HG03565 (cell line): ENCODE measurements at regions not wholly inside any gene's neighbourhood (a gene's known extent, or its start where the extent isn't known, plus 50 kb on each side); places are given as distances from the start of the nearest gene placed in this dataset.

Experiments
- ATAC-seq: cut with Tn5 transposase; IDR thresholded peaks from one replicate; pipeline ENCODE4 v1.9.1; 2021; ENCODE audit warnings: mild to moderate bottlenecking, moderate library complexity; ENCODE audit not compliant: unreplicated experiment

DNA sequence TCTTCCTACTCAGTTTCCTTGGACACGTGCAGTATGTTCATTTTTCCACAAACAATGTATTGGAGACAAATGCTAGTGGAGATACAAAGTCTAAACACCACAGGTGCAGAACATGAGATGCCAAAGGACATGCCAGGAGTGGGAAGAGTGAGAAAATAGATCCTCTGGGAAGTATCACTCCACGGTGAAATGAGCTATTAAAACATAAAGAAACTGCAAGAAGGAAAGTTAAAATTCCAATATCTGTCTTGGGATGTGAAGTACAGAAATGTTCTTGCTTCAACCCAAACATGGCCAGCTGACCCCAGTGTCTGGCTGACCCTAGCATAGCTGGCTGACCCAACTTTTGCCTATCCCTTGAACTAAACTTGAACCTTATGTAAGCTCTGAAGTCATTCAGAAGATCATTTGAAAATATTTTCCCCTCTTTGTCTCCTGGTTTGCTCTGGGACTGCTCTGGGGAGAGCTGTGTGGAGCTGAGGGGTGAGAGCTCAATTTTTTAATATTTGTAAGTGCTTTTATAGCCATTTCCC is 59.5 kb downstream of the FZD1 start:
- ATAC-seq: no peak

DNA sequence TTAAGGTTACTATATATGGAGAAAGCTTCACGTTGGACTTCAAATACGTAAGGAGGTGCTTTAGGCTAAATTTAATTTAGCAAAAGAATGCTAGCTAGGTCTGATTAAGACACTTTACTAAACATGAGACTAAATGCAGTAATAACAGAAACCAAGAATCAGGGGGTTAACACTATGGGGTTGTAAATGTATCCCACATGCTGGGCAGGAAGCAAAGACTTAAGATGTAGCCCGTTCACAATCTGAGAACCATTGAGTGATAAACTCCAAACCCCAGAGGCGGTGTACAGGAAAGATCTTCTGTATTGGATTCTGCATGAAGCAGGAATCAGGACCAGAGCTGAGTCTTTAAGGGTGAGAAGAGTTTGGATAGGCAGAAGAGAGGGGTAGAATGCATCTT is 60.4 kb downstream of the FZD1 start:
- no peak for ATAC-seq

DNA sequence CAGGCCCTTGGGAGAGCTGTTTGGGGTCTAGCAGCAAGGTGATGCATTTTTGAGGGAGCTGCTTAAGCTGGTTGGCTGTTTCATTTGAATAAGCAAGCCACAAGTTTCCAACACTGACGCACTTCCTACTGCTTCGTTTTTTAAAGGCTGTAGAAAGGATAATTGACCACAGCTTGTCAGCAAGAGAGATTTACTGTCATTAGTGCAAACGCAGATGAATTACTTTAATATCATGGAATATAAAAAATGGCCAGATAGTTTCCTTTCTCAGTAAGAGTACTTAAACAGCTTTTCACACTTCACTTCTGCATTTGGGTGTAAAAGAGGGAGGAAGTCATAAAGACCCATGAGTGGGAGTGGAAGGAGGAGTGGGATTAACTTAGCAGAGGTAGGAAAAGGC is 61.5 kb downstream of the FZD1 start:
- no peak for ATAC-seq

DNA sequence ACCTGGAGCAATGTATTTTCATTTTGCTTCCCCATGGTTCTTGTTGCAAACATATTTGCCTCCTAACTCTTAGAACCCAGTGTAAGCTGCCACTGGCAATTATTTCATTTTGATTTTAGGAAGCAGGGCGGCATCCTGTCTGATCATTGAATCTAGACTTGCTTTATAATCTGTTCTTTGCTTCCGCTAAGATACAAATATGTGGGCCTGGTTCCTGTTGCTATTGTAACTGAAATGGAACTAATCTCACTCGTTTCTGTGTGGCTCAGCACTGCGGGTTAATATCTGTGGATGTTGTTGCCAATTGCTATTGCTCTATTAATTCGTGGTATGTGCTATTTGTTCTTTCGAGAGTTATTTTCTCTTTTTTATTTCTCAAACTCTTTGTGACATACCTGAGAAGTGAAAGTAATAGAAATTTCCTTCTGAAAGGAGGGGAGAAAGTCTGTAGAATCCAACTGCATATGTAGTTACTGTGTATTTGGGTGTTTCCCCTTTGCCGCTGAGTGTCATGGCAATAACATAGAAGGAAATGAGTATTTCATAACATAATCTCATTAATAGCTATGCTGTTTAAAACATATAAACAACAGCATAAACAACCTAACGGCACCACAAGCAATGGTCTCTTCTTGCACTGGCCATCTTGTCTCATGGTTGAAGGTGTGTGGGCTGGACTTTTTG is 62.4 kb downstream of the FZD1 start:
- ATAC-seq: no peak

DNA sequence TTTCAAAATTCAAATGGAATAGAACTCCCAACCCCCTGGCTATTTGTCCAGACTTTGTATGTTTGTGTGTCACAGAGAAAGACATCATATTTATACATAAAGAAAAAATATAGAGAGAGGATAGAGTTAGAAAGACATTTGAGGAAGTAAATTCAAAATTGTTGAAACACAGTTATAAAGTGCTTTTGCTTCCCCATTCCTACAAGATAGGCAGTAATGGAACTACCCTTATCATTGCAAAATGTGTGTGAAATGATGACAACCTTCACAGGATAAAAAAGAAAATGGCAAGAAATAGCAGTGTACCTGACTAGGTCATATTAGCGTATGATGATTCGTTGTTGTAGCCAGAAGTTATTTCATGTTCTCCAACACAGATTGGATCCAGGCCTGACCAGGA is 63.1 kb downstream of the FZD1 start:
- no peak for ATAC-seq

DNA sequence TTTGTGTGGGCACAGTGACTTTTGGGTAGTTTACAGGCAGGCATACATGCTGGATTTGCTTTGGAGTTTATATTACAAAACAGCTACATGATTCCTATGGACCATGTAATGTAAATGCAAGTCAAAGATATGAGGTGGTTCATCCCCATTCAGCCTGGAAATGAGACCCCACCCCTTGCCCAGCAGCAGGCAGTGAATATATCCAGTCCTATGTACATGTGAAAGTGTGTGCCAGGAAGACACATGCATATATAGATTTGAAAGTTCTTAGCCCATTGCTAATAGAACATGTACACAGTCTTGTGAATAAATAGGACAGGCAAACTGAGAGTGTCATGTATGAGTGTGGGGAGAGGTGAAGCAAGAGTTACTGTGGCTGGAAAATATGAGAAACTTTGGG is 65.3 kb downstream of the FZD1 start:
- no peak for ATAC-seq

DNA sequence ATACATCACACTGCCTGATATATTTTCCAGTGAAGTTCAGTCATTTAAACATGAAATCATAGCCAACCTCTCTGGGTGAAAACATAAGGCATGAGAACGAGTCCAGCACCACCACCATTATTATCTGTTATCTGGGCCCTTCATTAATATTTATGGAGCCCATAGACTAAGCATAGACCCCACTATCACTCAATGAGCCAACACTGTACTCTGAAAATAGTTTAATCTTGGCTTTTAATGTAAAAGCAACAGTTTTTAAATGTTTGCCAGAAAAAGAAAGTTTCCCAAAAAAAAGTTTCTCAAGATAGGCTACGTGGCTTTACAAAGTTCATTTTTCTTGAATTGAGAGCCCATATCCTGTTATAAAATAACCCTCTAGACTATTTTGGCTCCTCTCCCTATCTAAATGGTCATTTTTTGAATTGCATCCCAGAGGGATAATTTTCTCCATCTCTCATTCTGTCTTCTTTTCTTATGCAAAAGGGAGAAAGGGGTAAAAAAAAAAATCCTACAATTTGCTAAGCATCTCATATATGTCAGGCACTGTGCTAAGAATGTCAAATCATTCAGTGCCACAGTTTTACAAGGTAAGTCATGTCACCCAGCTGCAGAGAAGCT is 66.1 kb downstream of the FZD1 start:
- ATAC-seq: no peak

DNA sequence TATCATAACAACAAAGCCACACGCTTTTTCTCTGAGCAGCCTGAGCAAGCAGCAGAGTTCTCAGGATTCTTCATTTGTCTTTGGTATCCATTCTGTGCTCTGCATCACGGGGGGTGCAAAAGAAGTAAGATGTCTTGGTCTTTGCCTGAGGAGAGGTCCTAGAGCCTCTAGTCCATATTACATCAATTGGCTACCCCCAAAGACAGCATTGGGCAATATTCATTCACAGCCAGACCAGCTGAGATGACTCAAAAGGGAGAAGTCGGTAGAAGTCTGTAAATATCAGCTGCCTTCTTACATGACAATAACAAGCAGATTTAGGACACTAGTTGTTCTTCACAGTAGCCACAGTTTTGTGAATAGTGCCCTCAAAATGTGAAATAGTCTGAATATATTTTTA is 66.6 kb downstream of the FZD1 start:
- ATAC-seq: no peak

DNA sequence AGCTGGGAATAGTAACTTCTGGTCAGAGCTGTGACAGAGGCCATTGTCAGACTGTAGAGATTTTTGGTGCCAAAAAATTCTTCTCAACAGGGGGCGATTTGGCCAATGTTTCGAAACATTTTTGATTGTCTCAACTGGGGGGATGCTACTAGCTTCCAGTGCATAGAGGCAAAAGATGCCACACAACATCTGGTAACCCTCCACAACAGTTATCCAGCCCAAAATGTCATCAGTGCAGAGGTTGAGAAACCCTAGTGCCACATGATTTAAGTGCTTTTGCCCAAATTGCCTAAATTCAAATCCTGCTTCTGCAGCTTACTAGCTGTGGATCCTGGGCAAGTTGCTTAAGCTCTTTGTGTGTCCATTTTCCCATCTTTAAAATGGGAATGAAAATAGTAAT is 71.9 kb downstream of the FZD1 start:
- no peak for ATAC-seq

DNA sequence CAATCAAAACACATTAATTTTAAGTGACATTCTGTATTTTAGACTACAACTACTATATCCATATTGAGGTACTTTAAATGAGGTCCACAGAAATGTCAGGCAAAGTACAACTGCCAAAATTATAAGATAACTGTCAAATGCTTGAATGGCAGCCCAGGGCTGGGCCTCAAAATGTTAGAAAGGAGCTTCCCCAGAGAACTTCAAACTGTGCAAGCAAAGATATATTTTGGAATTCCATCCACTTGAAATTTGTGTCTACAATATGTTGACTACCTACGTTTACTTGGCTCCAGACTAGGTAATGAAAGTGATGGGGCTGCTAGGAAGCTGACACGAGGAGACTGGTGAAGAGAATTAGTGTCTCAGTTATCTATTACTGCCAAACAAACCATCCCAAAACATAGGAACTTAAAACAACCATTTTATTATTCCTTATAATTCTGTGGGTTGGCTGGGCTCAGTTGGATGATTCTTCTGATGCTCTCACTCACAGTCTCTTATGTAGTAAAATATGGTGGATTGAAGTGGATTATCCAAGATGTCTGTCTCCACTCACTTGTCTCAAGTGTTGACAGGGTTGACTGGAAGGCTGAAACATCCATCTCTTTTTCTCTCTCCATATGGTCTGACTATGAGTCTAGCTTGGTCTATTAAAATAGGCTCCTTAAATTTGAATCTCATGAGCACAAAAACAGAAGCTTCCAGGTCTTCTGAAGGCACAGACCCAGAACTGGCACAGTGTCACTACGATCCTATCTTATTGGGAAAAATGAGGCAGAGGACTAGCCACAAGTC is 74.2 kb downstream of the FZD1 start:
- no peak for ATAC-seq

DNA sequence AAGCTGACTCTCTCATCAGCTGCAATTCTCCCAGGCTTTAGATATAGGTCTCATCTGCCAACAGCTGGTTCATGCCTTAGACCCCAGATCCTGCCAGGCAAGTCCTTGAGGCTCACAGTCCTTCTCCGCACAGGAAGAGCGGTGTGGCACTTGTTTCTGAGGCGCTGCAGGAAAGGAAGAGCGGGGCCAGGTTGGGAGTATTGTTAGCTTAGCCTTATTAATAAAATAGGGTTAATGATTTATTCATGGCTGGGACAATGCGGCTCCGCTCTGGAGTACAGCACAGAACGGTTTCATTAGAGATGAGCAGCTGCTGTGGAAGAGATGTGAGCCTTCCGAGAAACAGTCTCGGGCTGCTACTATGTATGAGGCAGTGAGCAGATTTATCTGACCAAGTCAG is 78.1 kb downstream of the FZD1 start:
- ATAC-seq: no peak

DNA sequence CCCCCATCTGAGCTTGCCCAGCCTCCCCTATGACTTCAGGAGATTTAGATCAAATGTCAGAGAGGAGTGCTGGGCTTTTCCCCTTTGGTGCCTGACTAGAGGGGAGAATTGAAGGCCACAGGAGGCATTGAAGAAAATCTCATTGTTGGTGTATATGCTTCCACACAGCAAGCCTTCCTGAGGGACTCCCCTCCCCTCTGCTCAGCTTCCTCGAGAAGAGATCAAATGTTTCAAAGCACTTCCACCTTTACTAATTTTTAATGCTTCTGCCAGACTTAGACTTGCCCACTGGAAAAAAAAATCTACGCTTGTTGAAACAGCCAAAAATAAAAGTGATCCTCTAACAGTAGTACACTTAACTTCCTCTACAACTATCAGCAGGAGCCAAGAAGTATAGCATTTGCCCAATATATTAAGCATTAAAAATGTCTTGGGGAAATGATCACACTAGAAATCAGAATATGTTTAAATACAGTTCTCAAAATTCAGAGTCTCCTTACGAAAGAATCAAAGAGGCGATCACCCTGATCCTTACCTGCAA is 79.3 kb downstream of the FZD1 start:
- no peak for ATAC-seq

DNA sequence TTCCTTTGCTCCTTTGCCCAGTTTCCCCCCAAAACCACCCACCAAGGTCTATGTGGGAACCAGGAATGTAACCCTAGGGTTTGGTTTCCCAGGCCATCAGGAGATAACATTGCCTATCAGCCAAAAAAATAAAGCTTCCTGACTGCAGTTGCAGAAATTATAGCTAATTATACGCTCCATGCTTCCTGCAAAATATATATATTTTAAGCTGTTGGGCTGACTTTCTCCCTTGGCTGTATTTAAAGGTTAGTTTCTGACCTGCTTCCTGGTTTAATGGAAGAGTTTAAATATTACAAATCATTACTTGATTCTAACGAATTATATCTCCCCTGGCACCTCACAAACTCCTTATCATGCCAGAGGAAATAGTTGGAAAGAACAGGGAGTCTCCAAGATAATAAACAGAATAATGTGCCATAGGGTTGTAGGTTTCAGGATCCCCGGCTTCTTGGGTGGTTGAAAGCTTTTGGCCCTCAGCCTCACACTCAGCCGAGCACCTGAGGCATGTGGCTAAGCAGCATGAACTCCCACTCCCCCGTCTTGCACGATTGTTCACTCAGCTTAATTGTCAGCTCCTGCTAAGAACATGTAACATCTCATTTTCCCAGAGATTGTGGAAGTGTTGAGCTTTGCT is 79.9 kb downstream of the FZD1 start:
- ATAC-seq: no peak

DNA sequence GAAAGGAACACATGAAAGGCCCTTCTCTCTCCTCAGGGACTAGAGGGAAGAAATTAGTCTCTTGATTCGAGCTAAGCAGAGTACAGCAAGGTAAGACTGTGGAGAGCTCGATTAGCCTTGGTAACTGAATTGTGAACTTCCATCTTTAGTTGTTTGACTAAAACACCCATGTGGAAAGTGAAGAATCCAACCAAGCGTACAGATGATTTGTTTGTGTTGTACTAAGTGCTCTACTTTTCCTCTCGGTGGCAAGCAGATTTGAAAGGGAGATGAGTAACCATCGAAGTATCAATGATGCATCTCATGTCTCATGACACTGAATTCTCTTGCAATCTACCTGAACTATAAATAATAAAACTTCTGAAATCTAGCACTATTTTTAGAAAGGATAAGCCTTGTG is 80.7 kb downstream of the FZD1 start:
- ATAC-seq: peak; percentile 71

DNA sequence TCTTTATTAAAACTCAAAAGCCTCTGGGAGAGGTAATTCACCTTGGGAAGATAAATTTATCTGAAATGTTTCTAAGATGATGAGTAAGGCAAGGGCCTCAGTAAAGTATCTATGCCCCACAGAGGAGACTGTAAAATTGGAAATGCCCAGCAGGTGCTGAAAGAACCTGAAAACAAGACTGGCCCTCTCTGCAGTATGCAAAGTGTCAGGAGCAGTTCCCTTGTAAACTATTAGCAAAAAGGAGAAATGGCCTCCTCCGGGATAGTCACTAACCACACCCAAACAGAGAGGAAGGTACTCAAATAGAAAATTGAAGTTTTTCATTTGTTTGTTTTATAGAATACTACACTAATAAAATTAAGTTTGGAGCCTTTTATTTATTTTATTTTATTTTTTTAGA is 81.2 kb downstream of the FZD1 start:
- ATAC-seq: peak; percentile 49

DNA sequence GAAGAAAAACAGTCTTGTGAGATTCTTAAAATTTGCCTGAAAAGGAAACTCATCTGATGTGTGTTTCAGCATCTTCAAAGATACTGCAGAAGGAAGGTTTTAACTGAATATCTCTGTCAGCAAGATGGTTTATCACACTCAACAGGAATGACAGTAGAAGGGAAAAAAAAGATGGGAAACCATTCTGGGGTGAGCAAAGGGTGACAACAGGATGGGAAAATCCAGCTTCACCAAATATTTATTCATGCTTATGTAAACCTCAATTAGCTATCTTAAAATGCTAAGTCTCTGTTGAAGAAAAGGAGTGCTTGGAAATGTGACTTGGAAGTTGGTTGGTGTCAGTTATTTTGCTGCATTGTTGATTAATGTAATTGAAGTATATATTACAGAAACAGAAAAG is 82.2 kb downstream of the FZD1 start:
- no peak for ATAC-seq

DNA sequence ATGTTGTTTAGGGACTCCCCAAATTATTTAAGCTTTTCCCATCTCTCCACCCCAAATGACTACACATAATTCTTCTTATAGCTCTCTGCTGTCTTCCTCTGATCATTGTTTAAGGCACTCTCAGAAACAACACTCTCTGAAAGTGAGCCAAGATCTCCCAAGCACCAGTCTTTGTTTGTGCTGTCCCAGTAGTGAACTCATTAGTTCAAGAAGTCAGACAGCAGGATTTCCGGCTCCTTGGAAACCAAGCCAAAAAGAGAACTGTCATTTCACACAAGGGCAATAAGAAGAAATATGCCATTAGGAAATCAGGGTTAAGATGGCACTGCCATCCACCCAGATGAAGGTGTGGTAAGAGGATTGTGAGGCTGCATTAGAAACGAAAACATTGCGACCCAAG is 83.1 kb downstream of the FZD1 start:
- ATAC-seq: no peak

DNA sequence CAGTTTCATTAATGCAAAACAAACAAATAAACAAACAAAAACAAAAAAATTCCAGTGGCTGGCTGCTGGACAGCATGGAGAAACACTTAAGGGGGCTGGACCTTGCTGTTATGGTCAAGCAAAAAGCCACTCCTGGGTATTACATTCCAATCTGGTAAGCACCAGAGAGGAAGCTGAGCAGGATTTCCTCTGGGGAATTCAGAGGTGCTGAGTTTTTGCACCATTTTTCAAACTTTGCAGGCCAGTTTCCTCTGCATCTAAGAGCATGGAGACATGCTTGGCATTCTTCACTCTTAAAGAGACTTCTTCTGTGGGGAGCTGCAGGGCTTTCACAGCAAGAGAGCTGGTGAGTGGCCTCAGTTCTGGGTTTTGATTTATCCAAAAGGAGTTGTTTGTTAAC is 84.5 kb downstream of the FZD1 start:
- no peak for ATAC-seq

DNA sequence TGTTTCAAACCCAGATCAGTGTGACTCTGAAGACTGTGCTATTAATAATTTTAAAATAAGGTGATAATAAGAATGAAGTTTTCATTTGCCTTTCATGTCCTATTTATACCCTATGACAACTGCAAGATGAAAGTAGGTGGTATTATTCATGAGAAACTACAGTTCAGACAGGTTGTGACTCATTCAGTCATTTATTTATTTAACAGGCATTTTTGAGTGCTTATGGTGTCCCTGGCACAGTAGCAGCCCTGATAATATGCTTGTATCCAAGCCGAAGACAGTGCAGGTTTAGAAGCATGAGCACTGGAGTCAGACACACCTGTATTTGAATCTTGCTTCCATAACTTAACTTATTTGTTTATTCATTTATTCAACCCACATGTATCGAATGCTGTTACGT is 87.1 kb downstream of the FZD1 start:
- no peak for ATAC-seq

DNA sequence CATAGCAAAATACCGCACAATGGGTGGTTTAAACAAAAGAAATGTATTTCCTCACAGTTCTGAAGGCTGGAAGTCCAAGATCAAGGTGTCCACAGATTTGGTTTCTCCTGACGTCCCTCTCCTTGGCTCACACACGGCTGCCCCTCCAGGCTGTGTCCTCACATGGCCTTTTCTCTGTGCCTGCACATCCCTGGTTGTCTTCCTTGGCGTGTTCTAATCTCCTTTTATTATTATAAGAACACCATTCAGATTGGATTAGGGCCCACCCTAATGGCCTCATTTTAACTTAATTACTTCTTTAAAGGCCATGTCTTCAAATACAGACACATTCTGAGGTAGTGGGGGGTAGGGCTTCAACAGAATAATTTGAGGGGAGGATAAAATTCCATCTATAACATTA is 87.9 kb downstream of the FZD1 start:
- no peak for ATAC-seq

DNA sequence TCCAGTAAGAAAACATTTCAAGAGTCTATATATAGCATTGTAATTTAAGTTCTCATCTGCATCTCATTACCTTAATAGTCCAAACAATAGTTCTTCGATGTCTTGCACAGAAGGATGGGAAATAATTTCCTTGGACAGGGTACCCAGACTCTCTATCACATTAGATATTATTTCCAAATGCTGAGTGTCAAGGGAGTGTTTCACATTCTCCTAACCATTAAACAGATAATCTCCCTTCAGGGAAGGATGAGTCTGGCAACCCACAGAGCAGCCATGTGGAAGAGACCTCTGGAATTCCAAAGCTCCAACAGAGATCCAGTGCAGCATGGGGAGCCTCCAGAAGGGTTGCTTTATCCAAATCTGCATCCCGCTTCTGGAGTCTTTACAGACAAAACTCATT is 89.6 kb downstream of the FZD1 start:
- ATAC-seq: no peak
